Heart right ventricle (tissue), 16 donors: ENCODE measurements at regions not wholly inside any gene's neighbourhood (a gene's known extent, or its start where the extent isn't known, plus 50 kb on each side); places are given as distances from the start of the nearest gene placed in this dataset.
"Not testable (repeated sequence)": the region's sequence is repeated elsewhere in the genome, so short reads cannot be mapped to it uniquely, and the experiment has no call there.

Experiments
- ATAC-seq, 8 donors: fragments of 200-7000 bp; cut with Tn5 transposase; one replicate each; pipeline ENCODE4 v1.9.1; 2020; ENCODE audit warnings: mild to moderate bottlenecking in 8 of 8, moderate library complexity in 8 of 8, moderate number of reproducible peaks in 1 of 8
- DNase-seq, 2 donors: peaks; one replicate each; pipeline ENCODE4 v3.0.0-alpha.2; 2020
- H3K27ac ChIP-seq, 10 donors: fragments of 200-600 bp; sonication (generic) in 2 of 10; one replicate each; pipeline versions ENCODE4 v1.5.0 to v1.8.0; 2020 to 2022; ENCODE audit warnings: mild to moderate bottlenecking in 3 of 10
- H3K27me3 ChIP-seq, 7 donors: fragments of 200-600 bp; one replicate each; pipeline ENCODE4 v1.8.0; 2021 to 2022; ENCODE audit warnings: mild to moderate bottlenecking in 2 of 7
- H3K36me3 ChIP-seq, 9 donors: fragments of 200-600 bp; sonication (generic) in 1 of 9; one replicate each; pipeline versions ENCODE4 v1.5.0 to v1.8.0; 2020 to 2022; ENCODE audit warnings: mild to moderate bottlenecking in 2 of 9
- H3K4me1 ChIP-seq, 9 donors: fragments of 200-600 bp; sonication (generic) in 1 of 9; one replicate each; pipeline versions ENCODE4 v1.5.0 to v1.8.0; 2020 to 2022; ENCODE audit warnings: mild to moderate bottlenecking in 4 of 9
- H3K4me3 ChIP-seq, 10 donors: fragments of 200-600 bp; sonication (generic) in 2 of 10; one replicate each; pipeline versions ENCODE4 v1.5.0 to v1.8.0; 2020 to 2022; ENCODE audit warnings: mild to moderate bottlenecking in 7 of 10, moderate library complexity in 2 of 10
- H3K9me3 ChIP-seq, 11 donors: fragments of 200-600 bp in 10 of 11; sonication (generic) in 2 of 11; one replicate each; pipeline versions ENCODE4 v1.5.0 to v1.8.0; 2013 to 2022; ENCODE audit warnings: mild to moderate bottlenecking in 2 of 11, control low read depth in 1 of 11, moderate library complexity in 1 of 11
- WGBS, 2 donors: extraction: QIAGEN DNeasy Blood & Tissue Kit; methylation state at CpG; one replicate each; pipeline ENCODE4 v1.1.7; 2013; ENCODE audit warnings: inconsistent platforms in 1 of 2; 5-methylcytosine and 5-hydroxymethylcytosine counted together
- intact Hi-C, 10 donors: fragments of 100-400 bp; cut with DNase I; formaldehyde crosslinking; loops; one replicate each; pipeline versions ENCODE4 v1.11.1 to v1.14.2; 2022
- TF ChIP-seq, protein P1 (sequence below), 9 donors: fragments of 200-600 bp; sonication (generic) in 2 of 9; IDR thresholded peaks; one replicate each; pipeline versions ENCODE4 v1.5.0 to v1.8.0; 2021 to 2022; ENCODE audit warnings: antibody characterized with exemption in 9 of 9, mild to moderate bottlenecking in 5 of 9, moderate library complexity in 1 of 9
- donor health status: Arrhythmogenic right ventricular cardiomyopathy.
- donor health status: ischemic (EF 13 %, LVEDD 7.1; RV severe dilation, severe dysfunction).
- donor health status: healthy with polysubstance abuse.
- donor health status: DM: no; HTN: yes; CAD: no.
- donor health status: DM: no; HTN: no; CAD: no.
- donor health status: ischemic (EF 25% LVEDD 6.9; RV normal size, moderate dysfunction).
- donor health status: ischemic (EF 25% LVEDD 5.7; RV mildly dilated, moderate dysfunction).
- donor health status: healthy.
- donor health status: DM: yes; HTN: yes; CAD: no.
- donor health status: Ischemic cardiomyopathy.
- donor health status: ischemic (EF 35%, LVEDD 5.7; RV mildly dilated, moderate dysfunction).
- donor health status: nonischemic (EF 11% LVEDD 7.7; RV severe dilation, severe dysfunction).
- donor health status: DM: yes; HTN: yes; CAD: no.
- donor health status: PGD.
- donor health status: ischemic (EF 29% LVEDD 5.4; RV normal size, mild dysfunction).
- donor health status: nonischemic (EF 23%, LVEDD 6.1; RV moderate dilation, normal function).

DNA sequence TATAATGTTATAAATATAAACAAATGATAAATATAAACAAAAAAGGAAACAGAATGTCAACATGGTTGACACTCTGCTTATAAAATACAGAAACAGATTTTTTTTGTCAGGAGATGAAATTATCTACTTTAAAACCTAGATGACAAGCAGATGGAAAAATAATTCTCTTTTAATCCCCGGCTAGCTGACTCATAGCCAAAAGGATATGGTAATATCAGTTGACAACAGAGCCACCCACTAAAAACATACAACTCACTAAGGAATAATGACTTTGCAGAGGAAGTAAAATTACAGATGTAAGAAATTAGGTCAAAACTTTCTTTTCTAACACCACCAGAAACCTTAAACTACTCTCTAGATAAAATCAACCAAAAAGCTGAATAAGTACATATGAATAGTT is 131.1 kb upstream of the ABCB5 start:
- no peak for DNase-seq
- Histone ChIP-seq H3K27ac (no peak overlapping the region), H3K9me3 (peaks cover 0 to 36% (median 30%) of the 10 kb centered on the region in 11 donors), H3K36me3 (no peaks in the 10 kb centered on the region), H3K4me1 (peaks cover 0 to 10% (median 0%) of the 10 kb centered on the region in 9 donors), H3K4me3 (no peak overlapping the region), H3K27me3 (no peaks in the 10 kb centered on the region)
- intact Hi-C loops = no loop called here
- ATAC-seq = no peak
- TF ChIP-seq, protein P1, sequence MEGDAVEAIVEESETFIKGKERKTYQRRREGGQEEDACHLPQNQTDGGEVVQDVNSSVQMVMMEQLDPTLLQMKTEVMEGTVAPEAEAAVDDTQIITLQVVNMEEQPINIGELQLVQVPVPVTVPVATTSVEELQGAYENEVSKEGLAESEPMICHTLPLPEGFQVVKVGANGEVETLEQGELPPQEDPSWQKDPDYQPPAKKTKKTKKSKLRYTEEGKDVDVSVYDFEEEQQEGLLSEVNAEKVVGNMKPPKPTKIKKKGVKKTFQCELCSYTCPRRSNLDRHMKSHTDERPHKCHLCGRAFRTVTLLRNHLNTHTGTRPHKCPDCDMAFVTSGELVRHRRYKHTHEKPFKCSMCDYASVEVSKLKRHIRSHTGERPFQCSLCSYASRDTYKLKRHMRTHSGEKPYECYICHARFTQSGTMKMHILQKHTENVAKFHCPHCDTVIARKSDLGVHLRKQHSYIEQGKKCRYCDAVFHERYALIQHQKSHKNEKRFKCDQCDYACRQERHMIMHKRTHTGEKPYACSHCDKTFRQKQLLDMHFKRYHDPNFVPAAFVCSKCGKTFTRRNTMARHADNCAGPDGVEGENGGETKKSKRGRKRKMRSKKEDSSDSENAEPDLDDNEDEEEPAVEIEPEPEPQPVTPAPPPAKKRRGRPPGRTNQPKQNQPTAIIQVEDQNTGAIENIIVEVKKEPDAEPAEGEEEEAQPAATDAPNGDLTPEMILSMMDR (IDR thresholded peaks at IDR 0.05) = no peak
- 5 to 15% methylated on average over 1 of the region's 1 CpG for WGBS, 2 donors

DNA sequence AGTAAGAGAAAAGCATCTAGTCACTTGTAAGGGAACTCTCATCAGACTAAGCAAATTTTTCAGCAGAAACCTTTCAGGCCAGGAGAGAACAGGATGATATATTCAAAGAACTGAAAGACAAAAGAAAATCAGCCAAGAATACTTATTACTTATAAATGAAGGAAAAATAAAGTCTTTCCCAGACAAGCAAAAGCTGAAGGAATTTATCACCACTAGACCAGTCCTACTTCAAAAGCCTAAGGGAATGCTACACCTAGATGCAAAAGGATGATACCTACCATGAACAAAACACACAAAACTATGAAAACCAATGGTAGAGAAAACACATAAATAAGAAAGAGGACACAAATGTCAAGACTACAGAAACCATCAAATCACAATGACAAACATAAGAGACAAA is 126.6 kb upstream of the ABCB5 start:
- H3K27me3 ChIP-seq = no peaks in the 10 kb centered on the region
- TF ChIP-seq, protein P1 (IDR thresholded peaks at IDR 0.05) = no peak
- H3K9me3 ChIP-seq = peaks cover 0 to 58% (median 34%) of the 10 kb centered on the region in 11 donors
- no peak for DNase-seq
- no peak for ATAC-seq
- peaks cover 0 to 8% (median 0%) of the 10 kb centered on the region in 9 donors for H3K4me1 ChIP-seq
- intact Hi-C loops = no loop called here
- H3K36me3 ChIP-seq = no peaks in the 10 kb centered on the region
- no peak overlapping the region for H3K4me3 ChIP-seq
- no peak overlapping the region for H3K27ac ChIP-seq

DNA sequence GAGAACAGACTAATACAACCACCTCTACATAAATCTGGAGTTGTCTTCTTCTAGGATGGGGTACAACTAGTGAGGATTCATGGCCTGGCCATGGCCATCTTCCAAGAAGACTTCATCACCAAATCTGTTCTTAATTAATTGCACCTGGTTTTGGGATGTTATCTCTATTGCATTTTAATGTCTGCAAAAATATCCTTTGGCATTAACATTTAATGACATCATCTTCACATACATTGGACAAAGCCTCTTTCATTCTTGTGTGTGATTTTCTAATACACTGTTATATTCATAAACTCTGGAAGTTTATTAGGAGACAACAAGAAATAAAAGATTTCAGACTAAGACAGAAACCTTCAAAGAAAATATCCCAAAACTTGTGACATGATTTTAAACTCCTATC is 124.2 kb upstream of the ABCB5 start:
- TF ChIP-seq, protein P1 (IDR thresholded peaks at IDR 0.05) = no peak
- DNase-seq = no peak

GRCh38 chr7:20494566-20494965 is 120.9 kb upstream of the ABCB5 start:
- intact Hi-C loops = no loop called here
- H3K4me1 ChIP-seq = no peaks in the 10 kb centered on the region
- H3K9me3 ChIP-seq = peaks cover 0 to 45% (median 9%) of the 10 kb centered on the region in 11 donors
- DNase-seq (no peak), ATAC-seq (no peak)
- no peaks in the 10 kb centered on the region for H3K36me3 ChIP-seq
- no peak overlapping the region for H3K4me3 ChIP-seq
- TF ChIP-seq, protein P1 (IDR thresholded peaks at IDR 0.05) = no peak
- no peaks in the 10 kb centered on the region for H3K27me3 ChIP-seq
- no peak overlapping the region for H3K27ac ChIP-seq

More for the DNA sequence above, 124.2 kb upstream of the ABCB5 start:
- intact Hi-C loops = no loop called here
- no peak for ATAC-seq
- H3K36me3 ChIP-seq = no peaks in the 10 kb centered on the region
- no peak overlapping the region for H3K27ac ChIP-seq
- H3K4me3 ChIP-seq = no peak overlapping the region
- peaks cover 0 to 53% (median 28%) of the 10 kb centered on the region in 11 donors for H3K9me3 ChIP-seq
- no peaks in the 10 kb centered on the region for H3K4me1 ChIP-seq
- H3K27me3 ChIP-seq = no peaks in the 10 kb centered on the region

GRCh38 chr7:20501473-20501872 is 114.0 kb upstream of the ABCB5 start:
- H3K27me3 ChIP-seq, H3K4me1 ChIP-seq, H3K27ac ChIP-seq, H3K4me3 ChIP-seq, ATAC-seq, H3K36me3 ChIP-seq, DNase-seq, intact Hi-C loops: not testable (repeated sequence)
- WGBS, 2 donors = 84 to 85% methylated on average over 3 of the region's 3 CpGs
- peaks cover 0 to 52% (median 15%) of the 10 kb centered on the region in 11 donors for H3K9me3 ChIP-seq
